Activated CD8-positive, alpha-beta memory T cell treated with anti-CD3 and anti-CD28 coated beads, Interleukin-2, amount 10 ng/mL, durations not matched to agents 7 days and 5 days (primary cell): ENCODE measurements at regions not wholly inside any gene's neighbourhood (a gene's known extent, or its start where the extent isn't known, plus 50 kb on each side); places are given as distances from the start of the nearest gene placed in this dataset.

Experiments used
- ATAC-seq: fragments of 150-1000 bp; cut with Tn5 transposase; one replicate; pipeline ENCODE4 v1.10.0; 2021; ENCODE audit warnings: moderate library complexity
- CTCF ChIA-PET: fragments of 350-600 bp; sonication (Branson Sonifier 250); formaldehyde crosslinking; loops from one replicate; lab custom pipeline; 2021; ENCODE audit warnings: antibody characterized with exemption; lab: Charles Lee
- DNase-seq: peaks from one replicate; pipeline ENCODE4 v3.0.0-alpha.2; 2020
- H3K27ac Mint-ChIP-seq: one replicate; pipeline ENCODE4 v1.8.0; 2021; ENCODE audit warnings: mild to moderate bottlenecking, mixed read lengths
- H3K27me3 Mint-ChIP-seq: one replicate; pipeline ENCODE4 v1.8.0; 2021; ENCODE audit warnings: mixed read lengths
- H3K36me3 Mint-ChIP-seq: one replicate; pipeline ENCODE4 v1.8.0; 2021; ENCODE audit warnings: mild to moderate bottlenecking, mixed read lengths
- H3K4me1 Mint-ChIP-seq: one replicate; pipeline ENCODE4 v1.8.0; 2021; ENCODE audit warnings: mixed read lengths
- H3K4me3 Mint-ChIP-seq: one replicate; pipeline ENCODE4 v1.8.0; 2021; ENCODE audit warnings: mild to moderate bottlenecking, moderate library complexity, mixed read lengths
- H3K9me3 Mint-ChIP-seq: one replicate; pipeline ENCODE4 v1.8.0; 2022; ENCODE audit warnings: low read depth, mixed read lengths

DNA sequence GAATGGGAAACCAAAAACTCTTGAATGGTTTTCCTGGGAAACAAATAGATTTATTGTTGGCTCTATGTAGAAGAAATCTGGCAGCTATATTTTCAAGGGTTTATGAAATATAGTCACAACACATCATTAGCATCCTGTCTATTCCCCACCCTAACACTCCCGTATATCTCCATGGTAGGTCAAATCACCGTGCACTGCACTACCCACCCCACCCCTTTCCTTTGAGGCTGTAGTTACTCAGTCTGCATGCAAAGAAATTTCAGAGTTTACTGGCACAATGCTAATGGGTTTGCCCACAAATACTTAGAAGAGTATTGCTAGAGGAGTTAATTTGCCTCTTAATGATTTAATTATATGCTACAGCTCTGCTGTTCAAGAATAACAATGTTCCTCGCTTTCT lies 329.1 kb upstream of the TSHZ2 start:
- Mint-ChIP-seq H3K27ac (no peak overlapping the region), H3K4me1 (no peaks in the 10 kb centered on the region), H3K9me3 (no peaks in the 10 kb centered on the region), H3K27me3 (no peaks in the 10 kb centered on the region), H3K4me3 (no peak overlapping the region), H3K36me3 (no peaks in the 10 kb centered on the region)
- CTCF ChIA-PET = no interaction called here
- ATAC-seq (no peak), DNase-seq (no peak)

DNA sequence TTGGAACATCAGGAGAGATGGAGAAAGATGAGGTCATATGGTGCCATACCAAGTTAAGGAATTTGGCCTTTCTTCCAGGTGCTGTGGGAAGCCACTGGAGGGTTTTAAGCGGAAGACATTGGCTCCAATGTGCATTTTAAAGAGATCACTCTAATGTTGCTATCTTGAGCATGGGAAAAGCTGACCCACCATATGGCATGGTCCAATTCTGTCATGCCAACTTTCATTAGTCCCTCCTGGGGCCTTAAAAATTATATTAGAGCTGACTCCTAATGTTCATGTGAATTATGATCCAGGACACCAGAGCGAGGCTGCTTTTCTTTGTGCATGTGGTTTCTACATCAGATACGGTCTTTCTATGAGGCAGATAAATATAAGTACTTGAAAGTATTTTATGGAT lies 335.0 kb upstream of the TSHZ2 start:
- ATAC-seq (no peak), DNase-seq (no peak)
- CTCF ChIA-PET = interaction anchor here (0.7 kb wide), 1 partner anchor 12 kb away, joined by 3 read pairs; no protein-coding TSS in a partner anchor
- Mint-ChIP-seq H3K4me3 (no peak overlapping the region), H3K27me3 (no peaks in the 10 kb centered on the region), H3K36me3 (no peaks in the 10 kb centered on the region), H3K9me3 (no peaks in the 10 kb centered on the region), H3K27ac (no peak overlapping the region), H3K4me1 (no peaks in the 10 kb centered on the region)

DNA sequence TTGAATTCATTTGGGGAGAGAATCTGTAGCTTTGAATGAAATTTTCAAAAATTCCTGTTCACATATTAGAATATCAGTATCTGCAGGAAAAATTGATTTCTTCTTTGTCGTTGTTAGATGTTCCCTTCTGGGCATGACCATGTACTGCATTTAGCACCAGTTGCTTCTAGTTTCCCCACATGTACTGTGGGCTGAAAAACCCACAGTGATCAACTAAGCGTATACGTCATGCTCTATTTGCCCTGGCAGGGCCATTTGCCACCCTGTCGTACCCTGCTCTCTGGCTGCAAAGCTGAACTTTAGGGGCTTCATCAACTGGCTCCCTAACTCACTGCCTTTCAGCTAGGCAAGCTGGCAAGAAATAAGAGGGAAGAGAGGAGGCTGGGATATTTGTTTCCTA lies 340.7 kb upstream of the TSHZ2 start:
- H3K4me1 Mint-ChIP-seq = no peaks in the 10 kb centered on the region
- CTCF ChIA-PET = no interaction called here

DNA sequence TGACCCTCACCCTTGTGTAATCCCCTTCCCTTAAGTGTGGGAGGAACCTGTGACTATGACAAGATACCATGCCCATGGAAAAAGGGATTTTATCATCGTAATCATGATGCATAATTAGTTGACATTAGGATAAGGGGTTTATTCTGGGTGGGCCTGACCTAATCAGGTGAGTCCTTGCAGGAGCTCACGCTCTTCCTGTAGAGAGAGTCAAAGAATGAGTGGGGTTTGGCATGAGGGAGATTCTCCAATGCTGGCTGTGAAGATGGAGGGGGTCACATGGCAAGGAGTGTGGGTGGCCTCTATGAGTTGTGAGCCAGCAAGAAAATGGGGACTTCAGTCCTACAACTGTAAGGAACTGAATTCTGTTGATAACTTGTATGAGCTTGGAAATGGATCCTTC lies 342.0 kb upstream of the TSHZ2 start:
- Mint-ChIP-seq H3K9me3 (no peaks in the 10 kb centered on the region), H3K36me3 (no peaks in the 10 kb centered on the region), H3K27me3 (no peaks in the 10 kb centered on the region), H3K27ac (no peak overlapping the region), H3K4me3 (no peak overlapping the region), H3K4me1 (no peaks in the 10 kb centered on the region)
- ATAC-seq (no peak), DNase-seq (no peak)
- CTCF ChIA-PET = no interaction called here

More for the DNA sequence above, 340.7 kb upstream of the TSHZ2 start:
- H3K27me3 Mint-ChIP-seq = no peaks in the 10 kb centered on the region
- H3K36me3 Mint-ChIP-seq = no peaks in the 10 kb centered on the region
- H3K27ac Mint-ChIP-seq = no peak overlapping the region
- DNase-seq = no peak
- no peak overlapping the region for H3K4me3 Mint-ChIP-seq
- no peak for ATAC-seq
- H3K9me3 Mint-ChIP-seq = no peaks in the 10 kb centered on the region

DNA sequence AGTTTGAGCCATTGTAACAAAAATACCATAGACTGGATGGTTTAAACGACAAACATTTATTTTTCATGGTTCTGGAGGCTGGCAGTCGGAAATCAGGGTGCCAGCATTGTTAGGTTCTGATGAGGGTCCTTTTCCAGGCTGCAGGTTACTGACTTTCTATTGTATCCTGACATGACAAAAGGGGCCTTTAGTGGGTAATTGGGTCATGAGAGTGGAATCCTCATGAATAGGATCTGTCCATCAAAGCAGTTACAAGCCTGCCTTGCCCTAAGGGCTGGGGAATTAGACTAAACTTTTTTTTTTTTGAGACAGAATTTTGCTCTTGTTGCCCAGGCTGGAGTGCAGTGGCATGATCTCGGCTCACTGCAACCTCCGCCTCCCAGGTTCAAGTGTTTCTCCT lies 347.9 kb upstream of the TSHZ2 start:
- no peak for ATAC-seq
- no peaks in the 10 kb centered on the region for H3K27me3 Mint-ChIP-seq

DNA sequence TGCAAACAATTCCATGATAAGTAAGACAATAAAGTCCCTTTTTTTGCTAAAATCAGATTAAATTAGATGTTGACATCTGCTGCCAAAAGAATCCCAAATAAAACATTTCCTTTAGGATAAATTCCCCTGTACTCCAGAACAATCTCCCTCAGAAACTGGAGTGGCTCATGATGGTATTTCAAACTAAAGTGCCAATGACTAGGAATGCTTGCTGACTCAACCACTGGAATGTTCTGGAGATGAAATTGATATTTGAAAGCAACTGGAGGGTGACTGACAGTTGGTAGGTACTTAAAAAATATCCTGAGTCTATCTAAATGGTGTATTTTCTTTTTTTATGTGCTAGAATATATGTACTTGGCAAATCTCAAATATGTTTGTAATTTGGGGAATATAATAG lies 350.1 kb upstream of the TSHZ2 start:
- ATAC-seq = no peak
- DNase-seq = no peak
- H3K27ac Mint-ChIP-seq = no peak overlapping the region
- CTCF ChIA-PET = no interaction called here
- H3K27me3 Mint-ChIP-seq = no peaks in the 10 kb centered on the region
- no peaks in the 10 kb centered on the region for H3K36me3 Mint-ChIP-seq
- H3K9me3 Mint-ChIP-seq = no peaks in the 10 kb centered on the region
- H3K4me3 Mint-ChIP-seq = no peak overlapping the region
- no peaks in the 10 kb centered on the region for H3K4me1 Mint-ChIP-seq

More for the DNA sequence above, 347.9 kb upstream of the TSHZ2 start:
- H3K4me3 Mint-ChIP-seq = no peak overlapping the region
- DNase-seq = no peak
- no peaks in the 10 kb centered on the region for H3K4me1 Mint-ChIP-seq
- CTCF ChIA-PET = no interaction called here
- H3K27ac Mint-ChIP-seq = no peak overlapping the region
- H3K36me3 Mint-ChIP-seq = no peaks in the 10 kb centered on the region
- no peaks in the 10 kb centered on the region for H3K9me3 Mint-ChIP-seq

DNA sequence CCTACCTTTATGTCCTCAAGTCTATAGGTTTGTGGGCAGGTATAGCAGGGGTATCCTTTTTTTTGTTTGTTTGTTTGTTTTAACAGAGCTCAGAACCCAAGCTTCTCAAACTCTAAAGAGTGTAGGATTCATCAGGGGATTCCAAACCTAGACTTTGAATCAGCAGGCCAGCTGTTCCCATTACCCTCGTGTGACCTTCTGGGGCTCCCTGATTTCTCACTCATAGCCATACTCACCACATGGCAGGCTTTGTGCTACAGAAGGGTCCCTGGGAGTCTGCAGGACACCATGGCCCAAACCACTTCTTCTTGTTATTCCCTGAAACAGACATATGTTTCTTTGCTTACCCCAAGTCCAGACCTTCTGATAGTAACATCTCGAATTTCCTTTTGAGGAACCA lies 350.8 kb upstream of the TSHZ2 start:
- DNase-seq (no peak), ATAC-seq (no peak)
- Mint-ChIP-seq H3K27me3 (peaks cover under 1% of the 10 kb centered on the region), H3K4me3 (no peak overlapping the region), H3K36me3 (no peaks in the 10 kb centered on the region), H3K4me1 (no peaks in the 10 kb centered on the region), H3K27ac (no peak overlapping the region), H3K9me3 (no peaks in the 10 kb centered on the region)
- CTCF ChIA-PET = no interaction called here

DNA sequence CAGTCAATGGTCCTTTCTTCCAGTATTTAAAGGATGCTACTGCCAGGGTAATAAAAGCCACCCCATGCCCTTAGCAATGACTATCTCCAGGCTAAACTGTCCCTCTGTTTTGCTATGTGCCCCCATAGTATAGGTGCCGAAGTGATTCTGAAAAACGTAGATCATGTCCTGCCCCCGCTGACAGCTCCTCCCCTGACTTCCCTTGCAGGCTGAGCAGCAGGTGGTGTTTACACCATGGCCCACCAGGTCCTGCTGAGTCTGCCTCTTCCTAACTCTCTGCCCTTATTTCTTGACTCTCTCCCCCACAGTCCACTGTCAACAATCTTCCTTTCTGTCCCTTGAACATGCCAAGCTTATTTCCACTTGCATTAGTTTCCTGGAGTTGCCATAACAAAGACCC lies 352.5 kb upstream of the TSHZ2 start:
- H3K27me3 Mint-ChIP-seq = peaks cover 6% of the 10 kb centered on the region
- no peak overlapping the region for H3K27ac Mint-ChIP-seq
- no peaks in the 10 kb centered on the region for H3K9me3 Mint-ChIP-seq
- H3K36me3 Mint-ChIP-seq = no peaks in the 10 kb centered on the region
- DNase-seq (no peak), ATAC-seq (no peak)
- H3K4me1 Mint-ChIP-seq = no peaks in the 10 kb centered on the region
- no peak overlapping the region for H3K4me3 Mint-ChIP-seq
- CTCF ChIA-PET = no interaction called here

DNA sequence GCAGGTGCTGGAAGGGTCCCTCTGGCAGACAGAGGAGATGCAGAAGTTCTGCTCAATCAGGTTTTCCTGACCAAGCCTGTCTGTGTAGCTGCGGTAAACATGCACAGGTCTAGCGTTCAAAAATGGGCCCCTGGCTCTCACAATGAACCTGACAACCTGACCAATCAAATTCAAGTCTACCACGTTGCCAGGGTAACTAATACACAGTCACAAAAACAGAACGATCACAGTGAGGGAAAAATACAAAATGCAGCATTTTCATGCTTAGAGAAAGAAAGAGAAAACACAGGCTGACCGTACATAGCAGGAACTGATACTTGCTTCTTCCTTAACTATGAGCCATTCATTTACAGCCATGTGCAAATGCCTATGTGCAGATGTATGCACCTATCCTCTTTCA lies 353.1 kb upstream of the TSHZ2 start:
- CTCF ChIA-PET = no interaction called here
- Mint-ChIP-seq H3K27me3 (peaks cover 7% of the 10 kb centered on the region), H3K27ac (no peak overlapping the region), H3K4me1 (no peaks in the 10 kb centered on the region), H3K36me3 (no peaks in the 10 kb centered on the region), H3K4me3 (no peak overlapping the region), H3K9me3 (no peaks in the 10 kb centered on the region)
- ATAC-seq = no peak
- DNase-seq = no peak

DNA sequence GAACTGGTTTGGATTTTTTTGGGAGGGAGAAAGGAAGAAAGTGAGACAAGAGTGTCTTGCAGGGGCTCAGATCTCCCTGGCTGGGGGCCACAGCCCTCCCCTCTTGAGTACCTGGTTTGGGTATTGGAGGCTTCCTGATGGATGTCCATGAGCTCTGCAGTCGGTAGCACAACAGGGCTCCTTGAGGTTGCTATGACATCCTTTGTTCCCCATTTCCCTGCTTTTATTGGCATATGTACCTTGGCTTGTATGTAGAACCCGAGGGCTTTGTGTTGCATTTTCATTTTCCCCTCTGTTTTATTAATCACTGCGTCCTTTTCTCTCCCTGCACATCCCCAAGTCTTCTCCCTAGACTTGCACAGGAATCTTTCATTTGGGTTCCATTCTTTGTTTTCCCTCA lies 355.5 kb upstream of the TSHZ2 start:
- ATAC-seq = no peak
- Mint-ChIP-seq H3K4me3 (no peak overlapping the region), H3K27me3 (peaks cover 7% of the 10 kb centered on the region), H3K27ac (no peak overlapping the region), H3K4me1 (no peaks in the 10 kb centered on the region), H3K9me3 (no peaks in the 10 kb centered on the region), H3K36me3 (no peaks in the 10 kb centered on the region)
- no peak for DNase-seq
- CTCF ChIA-PET = no interaction called here

DNA sequence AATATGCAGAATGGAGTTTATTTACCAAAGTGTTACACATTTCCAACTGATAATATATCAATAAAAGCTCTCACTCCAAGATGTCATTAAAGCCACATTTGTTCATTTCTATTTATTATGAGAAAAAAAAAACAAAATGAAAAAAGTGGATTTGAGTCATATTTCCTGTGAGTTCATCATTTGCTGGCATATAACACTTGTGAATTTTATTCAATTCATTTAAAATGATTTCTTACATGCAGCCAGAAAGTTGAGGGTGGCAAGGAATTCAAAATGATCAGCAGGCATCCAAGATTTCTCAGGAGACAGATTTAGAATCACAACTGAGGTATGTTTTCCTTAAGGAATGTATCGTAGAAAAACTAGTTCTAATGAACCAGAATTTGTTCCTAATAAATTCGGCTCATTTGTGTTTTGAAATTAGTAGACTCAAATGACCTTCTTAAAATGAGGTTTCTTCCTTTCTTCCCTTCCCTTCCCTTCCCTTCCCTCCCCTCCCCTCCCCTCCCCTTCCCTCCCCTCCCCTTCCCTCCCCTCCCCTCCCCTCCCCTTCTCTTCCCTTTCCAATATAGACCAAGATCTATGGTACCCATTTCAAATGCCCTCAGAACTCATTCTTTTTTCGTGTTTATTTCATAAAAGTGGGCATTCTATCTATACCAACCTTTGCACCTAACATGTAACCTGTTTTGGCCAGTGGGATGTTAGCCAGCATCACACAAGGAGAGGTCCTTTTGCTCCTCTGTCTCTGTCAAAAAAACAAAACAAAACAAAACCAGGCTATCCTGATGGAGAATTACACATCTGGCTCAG lies 357.9 kb upstream of the TSHZ2 start:
- CTCF ChIA-PET = no interaction called here
- Mint-ChIP-seq H3K4me1 (no peaks in the 10 kb centered on the region), H3K4me3 (no peak overlapping the region), H3K27ac (no peak overlapping the region), H3K36me3 (no peaks in the 10 kb centered on the region), H3K9me3 (peaks cover 3% of the 10 kb centered on the region), H3K27me3 (peaks cover 7% of the 10 kb centered on the region)
- no peak for DNase-seq
- no peak for ATAC-seq

DNA sequence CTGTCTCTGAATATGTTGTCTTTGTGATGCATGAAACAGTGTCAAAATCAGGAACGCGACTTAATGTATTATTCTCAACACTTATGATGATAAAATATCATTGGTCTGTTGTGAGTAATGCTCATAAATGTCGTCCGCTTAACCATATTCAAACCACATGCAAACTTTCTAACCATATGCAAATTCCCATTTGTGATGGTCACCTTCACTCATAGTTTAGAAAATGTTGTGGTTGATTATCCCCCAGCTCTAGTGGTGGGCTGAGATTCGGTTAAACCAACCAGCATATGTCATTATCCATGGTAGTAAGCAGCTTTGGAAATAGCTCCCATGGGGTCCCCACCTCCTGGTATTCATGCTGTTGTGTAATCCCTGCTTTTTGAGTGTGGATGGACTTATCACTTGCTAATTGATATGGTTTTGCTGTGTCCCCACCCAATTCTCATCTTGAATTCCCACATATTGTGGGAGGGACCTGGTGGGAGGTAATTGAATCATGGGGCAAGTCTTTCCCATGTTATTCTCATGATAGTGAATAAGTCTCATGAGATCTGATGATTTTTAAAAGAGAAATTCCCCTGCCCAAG lies 360.0 kb upstream of the TSHZ2 start:
- H3K9me3 Mint-ChIP-seq = peaks cover 3% of the 10 kb centered on the region
- H3K36me3 Mint-ChIP-seq = no peaks in the 10 kb centered on the region
- no peak overlapping the region for H3K4me3 Mint-ChIP-seq
- no peak overlapping the region for H3K27ac Mint-ChIP-seq
- H3K27me3 Mint-ChIP-seq = peaks cover 7% of the 10 kb centered on the region
- ATAC-seq = no peak
- no peak for DNase-seq
- CTCF ChIA-PET = no interaction called here
- H3K4me1 Mint-ChIP-seq = no peaks in the 10 kb centered on the region

DNA sequence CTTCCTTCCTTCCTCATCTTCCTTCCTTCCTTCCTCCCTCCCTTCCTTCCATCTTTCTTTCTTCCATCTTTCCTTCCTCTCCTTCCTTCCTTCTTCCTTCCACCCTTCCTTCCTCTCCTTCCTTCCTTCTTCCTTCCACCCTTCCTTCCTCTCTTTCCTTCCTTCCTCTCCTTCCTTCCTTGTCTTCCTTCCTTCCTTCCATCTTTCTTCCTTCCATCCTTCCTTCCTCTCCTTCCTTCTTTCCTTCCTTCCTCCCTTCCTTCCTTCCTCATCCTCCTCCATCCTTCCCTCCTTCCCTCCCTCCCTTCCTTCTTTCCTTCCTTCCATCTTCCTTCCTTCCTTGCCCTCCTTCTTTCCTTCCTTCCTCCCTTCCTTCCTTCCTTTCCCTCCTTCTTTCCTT lies 361.4 kb upstream of the TSHZ2 start:
- Mint-ChIP-seq H3K27me3 (peaks cover 2% of the 10 kb centered on the region), H3K4me1 (no peaks in the 10 kb centered on the region), H3K36me3 (no peaks in the 10 kb centered on the region), H3K9me3 (peaks cover 3% of the 10 kb centered on the region), H3K27ac (no peak overlapping the region), H3K4me3 (no peak overlapping the region)
- CTCF ChIA-PET = no interaction called here
- DNase-seq (no peak), ATAC-seq (no peak)

DNA sequence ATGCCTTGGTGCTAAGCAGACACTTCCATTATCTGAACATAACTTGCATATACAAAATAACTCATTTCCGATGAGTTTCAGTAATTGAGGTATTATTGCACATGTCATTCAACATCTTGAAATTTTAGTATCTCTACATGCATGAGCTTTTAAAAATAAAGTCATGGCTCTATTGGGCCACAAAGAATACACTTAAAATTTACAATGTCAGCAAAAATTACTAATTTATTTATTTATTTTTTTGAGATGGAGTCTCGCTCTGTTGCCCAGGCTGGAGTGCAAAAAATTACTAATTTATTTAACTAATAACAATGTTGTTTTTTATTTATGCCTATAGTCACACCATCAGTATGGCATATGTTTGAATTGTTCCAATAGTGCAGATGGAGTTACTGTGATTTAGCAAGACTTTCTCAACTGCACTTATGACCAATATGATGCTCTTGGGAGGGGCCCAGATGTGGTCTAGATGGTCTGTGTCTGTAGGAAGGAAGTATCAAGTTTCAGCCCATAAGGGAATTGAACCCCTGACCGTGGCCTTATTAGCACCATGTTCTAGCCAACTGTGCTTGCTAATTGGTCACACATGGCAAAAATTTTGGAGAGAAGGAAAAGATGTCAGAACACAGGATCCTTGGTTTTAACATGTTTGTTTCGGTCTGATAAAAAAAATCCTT lies 370.7 kb upstream of the TSHZ2 start:
- Mint-ChIP-seq H3K27ac (no peak overlapping the region), H3K4me3 (no peak overlapping the region), H3K9me3 (no peaks in the 10 kb centered on the region), H3K27me3 (no peaks in the 10 kb centered on the region), H3K4me1 (no peaks in the 10 kb centered on the region), H3K36me3 (no peaks in the 10 kb centered on the region)
- DNase-seq (no peak), ATAC-seq (no peak)
- CTCF ChIA-PET = no interaction called here
